Uterus (tissue), 2 donors: ENCODE measurements at regions not wholly inside any gene's neighbourhood (a gene's known extent, or its start where the extent isn't known, plus 50 kb on each side); places are given as distances from the start of the nearest gene placed in this dataset.

Experiments
- POLR2A ChIP-seq, 2 donors: fragments of 450-650 bp; IDR thresholded peaks; one replicate each; pipeline ENCODE4 v1.6.1; 2016; ENCODE audit warnings: antibody characterized with exemption in 2 of 2, mild to moderate bottlenecking in 1 of 2, moderate library complexity in 1 of 2
- TF ChIP-seq, protein P1 (sequence below), 4 experiments: fragments of 200-600 bp in 2 of 4; fragments of 450-650 bp in 2 of 4; sonication (generic) in 2 of 4; IDR thresholded peaks; one replicate each; pipeline ENCODE4 v1.5.1; 2016 to 2019; ENCODE audit warnings: antibody characterized with exemption in 4 of 4, mild to moderate bottlenecking in 2 of 4, moderate library complexity in 1 of 4

DNA sequence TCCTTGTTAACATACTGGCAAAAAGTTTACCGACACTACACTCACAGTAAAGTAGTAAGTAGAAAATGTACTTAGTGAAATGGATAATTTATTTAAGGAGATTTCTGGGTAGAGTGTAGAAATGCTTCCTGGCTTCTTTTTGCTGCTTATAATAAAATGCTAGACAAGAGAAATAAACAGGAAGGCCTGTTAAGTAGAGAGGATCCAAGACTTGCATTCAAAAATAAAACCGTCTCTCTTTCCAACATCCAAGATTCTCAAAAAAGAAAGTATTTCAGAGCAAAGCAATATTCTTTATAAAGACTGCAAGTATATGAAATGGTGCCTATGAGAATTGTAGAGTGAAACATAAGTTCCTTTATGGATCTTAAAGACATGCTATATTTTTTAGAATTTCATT is 77.0 kb upstream of the CNTN6 start:
- TF ChIP-seq, protein P1, sequence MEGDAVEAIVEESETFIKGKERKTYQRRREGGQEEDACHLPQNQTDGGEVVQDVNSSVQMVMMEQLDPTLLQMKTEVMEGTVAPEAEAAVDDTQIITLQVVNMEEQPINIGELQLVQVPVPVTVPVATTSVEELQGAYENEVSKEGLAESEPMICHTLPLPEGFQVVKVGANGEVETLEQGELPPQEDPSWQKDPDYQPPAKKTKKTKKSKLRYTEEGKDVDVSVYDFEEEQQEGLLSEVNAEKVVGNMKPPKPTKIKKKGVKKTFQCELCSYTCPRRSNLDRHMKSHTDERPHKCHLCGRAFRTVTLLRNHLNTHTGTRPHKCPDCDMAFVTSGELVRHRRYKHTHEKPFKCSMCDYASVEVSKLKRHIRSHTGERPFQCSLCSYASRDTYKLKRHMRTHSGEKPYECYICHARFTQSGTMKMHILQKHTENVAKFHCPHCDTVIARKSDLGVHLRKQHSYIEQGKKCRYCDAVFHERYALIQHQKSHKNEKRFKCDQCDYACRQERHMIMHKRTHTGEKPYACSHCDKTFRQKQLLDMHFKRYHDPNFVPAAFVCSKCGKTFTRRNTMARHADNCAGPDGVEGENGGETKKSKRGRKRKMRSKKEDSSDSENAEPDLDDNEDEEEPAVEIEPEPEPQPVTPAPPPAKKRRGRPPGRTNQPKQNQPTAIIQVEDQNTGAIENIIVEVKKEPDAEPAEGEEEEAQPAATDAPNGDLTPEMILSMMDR (IDR thresholded peaks at IDR 0.05): no peak
- no peak for TF ChIP-seq POLR2A (IDR thresholded peaks at IDR 0.05)
